ENCODE measurements at regions not wholly inside any gene's neighbourhood (a gene's known extent, or its start where the extent isn't known, plus 50 kb on each side); places are given as distances from the start of the nearest gene placed in this dataset.

DNA sequence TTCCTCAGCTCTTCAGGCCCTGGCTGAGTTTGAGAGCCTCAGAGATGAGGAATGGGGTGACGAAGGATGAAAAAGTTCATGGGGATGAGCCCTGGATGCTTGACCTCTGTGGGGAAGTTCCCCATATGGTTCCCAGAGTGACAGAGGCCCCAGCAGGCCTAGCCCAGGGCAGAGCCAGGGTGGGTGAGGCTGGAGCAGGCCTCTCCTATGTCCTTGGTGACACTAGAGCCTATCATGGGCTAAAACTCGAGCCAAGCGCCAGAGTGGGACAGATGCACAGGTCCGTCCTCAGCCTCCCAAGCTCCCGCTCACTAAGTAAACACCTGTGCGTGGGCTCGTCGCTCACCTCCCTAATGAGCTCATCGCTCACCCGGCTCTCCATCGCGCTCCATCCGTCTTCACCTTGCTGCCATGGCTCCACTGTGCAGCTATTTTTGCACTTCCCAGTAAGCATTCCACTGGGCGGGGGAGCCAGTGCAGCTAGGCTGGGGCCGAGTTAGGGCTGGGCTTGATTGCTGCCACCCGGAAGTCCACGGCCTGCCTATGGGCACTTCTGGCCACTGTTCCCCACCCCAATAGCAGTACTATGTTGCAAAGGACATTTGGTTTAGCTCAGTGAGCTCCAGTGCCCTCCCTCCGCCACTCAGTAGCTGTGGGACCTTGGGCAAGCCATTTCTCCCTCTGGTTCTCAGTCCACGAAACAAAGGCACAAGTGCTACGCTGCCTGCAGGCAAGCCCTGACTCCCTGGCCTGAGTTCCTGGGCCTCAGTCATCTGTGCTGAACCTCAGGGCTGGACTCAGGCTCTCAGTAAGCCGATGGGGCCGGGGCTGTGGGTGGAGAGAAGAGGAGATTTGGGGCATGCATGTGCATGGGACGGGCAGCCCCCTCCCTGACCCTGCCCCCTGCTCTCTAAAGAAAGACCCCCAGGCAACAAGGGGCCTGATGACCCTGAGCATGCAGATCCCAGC, 117.3 kb upstream of the PCBD1 start:
- Histone ChIP-seq H3K9ac (no peak overlapping the region), H3K4me3 (ENCODE audit: low read depth in 2 of 2, low read length in 1 of 2) (no peak overlapping the region), H3K27ac (ENCODE audit: low read depth in 2 of 2, low read length in 1 of 2) (no peak overlapping the region), H4K20me1 (ENCODE audit: insufficient read depth) (no peaks in the 10 kb centered on the region), H3K36me3 (replicated peaks in 1 of 2; ENCODE audit: control insufficient read depth in 1 of 2, insufficient read depth in 2 of 2, low read length in 1 of 2) (no peaks in the 10 kb centered on the region), H3K27me3 (ENCODE audit: insufficient read depth) (no peaks in the 10 kb centered on the region; the same call in 1 of the 2 replicates), H3K4me1 (ENCODE audit: control insufficient read depth in 1 of 2, insufficient read depth in 2 of 2, low read depth in 1 of 2, low read length in 1 of 2) (no peaks in the 10 kb centered on the region; a peak in 1 of 4 replicates), H3K4me2 (no peak overlapping the region), H3K79me2 (ENCODE audit: insufficient read depth) (no peaks in the 10 kb centered on the region), H3K9me2 (no peaks in the 10 kb centered on the region), H2AFZ (ENCODE audit: low read depth) (no peak overlapping the region), H3F3A (replicated peaks; ENCODE audit: insufficient read depth) (no peaks in the 10 kb centered on the region), H3K9me3 (no peaks in the 10 kb centered on the region)
- no peak for DNase-seq
- CTCF ChIA-PET = interaction anchor here (0.6 to 1.6 kb wide), 7 partner anchors 13 to 203 kb away, joined by 3 to 4 read pairs (median 3); no protein-coding TSS in a partner anchor
- POLR2A ChIA-PET = no interaction called here
- 63% methylated on average over 19 of the region's 23 CpGs for WGBS (ENCODE audit: low lambda C conversion rate)
- TF ChIP-seq MEF2A (IDR thresholded peaks at IDR 0.05; ENCODE audit: borderline replicate concordance, low read depth) (no peak), GATA2 (CRISPR knock-in tag; IDR thresholded peaks at IDR 0.05) (no peak), TEAD4 (IDR thresholded peaks at IDR 0.05; ENCODE audit: borderline replicate concordance, insufficient read depth) (no peak), NRF1 (IDR thresholded peaks at IDR 0.05; ENCODE audit: low read depth, low read length) (no peak), TAF1 (IDR thresholded peaks at IDR 0.05; ENCODE audit: borderline replicate concordance, low read depth, low read length) (no peak), ELF1 (IDR thresholded peaks at IDR 0.05) (no peak), RAD21 (IDR thresholded peaks at IDR 0.05; ENCODE audit: low read length) (no peak)
- TF ChIP-seq, protein P1, sequence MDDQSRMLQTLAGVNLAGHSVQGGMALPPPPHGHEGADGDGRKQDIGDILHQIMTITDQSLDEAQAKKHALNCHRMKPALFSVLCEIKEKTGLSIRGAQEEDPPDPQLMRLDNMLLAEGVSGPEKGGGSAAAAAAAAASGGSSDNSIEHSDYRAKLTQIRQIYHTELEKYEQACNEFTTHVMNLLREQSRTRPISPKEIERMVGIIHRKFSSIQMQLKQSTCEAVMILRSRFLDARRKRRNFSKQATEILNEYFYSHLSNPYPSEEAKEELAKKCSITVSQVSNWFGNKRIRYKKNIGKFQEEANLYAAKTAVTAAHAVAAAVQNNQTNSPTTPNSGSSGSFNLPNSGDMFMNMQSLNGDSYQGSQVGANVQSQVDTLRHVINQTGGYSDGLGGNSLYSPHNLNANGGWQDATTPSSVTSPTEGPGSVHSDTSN (IDR thresholded peaks at IDR 0.05) = no peak
- TF ChIP-seq, protein P2, sequence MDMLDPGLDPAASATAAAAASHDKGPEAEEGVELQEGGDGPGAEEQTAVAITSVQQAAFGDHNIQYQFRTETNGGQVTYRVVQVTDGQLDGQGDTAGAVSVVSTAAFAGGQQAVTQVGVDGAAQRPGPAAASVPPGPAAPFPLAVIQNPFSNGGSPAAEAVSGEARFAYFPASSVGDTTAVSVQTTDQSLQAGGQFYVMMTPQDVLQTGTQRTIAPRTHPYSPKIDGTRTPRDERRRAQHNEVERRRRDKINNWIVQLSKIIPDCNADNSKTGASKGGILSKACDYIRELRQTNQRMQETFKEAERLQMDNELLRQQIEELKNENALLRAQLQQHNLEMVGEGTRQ (IDR thresholded peaks at IDR 0.05; ENCODE audit: borderline replicate concordance, low read depth, low read length) = no peak
- TF ChIP-seq, protein P3, sequence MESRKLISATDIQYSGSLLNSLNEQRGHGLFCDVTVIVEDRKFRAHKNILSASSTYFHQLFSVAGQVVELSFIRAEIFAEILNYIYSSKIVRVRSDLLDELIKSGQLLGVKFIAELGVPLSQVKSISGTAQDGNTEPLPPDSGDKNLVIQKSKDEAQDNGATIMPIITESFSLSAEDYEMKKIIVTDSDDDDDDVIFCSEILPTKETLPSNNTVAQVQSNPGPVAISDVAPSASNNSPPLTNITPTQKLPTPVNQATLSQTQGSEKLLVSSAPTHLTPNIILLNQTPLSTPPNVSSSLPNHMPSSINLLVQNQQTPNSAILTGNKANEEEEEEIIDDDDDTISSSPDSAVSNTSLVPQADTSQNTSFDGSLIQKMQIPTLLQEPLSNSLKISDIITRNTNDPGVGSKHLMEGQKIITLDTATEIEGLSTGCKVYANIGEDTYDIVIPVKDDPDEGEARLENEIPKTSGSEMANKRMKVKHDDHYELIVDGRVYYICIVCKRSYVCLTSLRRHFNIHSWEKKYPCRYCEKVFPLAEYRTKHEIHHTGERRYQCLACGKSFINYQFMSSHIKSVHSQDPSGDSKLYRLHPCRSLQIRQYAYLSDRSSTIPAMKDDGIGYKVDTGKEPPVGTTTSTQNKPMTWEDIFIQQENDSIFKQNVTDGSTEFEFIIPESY (IDR thresholded peaks at IDR 0.05; ENCODE audit: borderline replicate concordance, low read depth) = no peak
- TF ChIP-seq, protein P4, sequence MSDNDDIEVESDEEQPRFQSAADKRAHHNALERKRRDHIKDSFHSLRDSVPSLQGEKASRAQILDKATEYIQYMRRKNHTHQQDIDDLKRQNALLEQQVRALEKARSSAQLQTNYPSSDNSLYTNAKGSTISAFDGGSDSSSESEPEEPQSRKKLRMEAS (IDR thresholded peaks at IDR 0.05; ENCODE audit: low read depth) = no peak
- TF ChIP-seq, protein P5, sequence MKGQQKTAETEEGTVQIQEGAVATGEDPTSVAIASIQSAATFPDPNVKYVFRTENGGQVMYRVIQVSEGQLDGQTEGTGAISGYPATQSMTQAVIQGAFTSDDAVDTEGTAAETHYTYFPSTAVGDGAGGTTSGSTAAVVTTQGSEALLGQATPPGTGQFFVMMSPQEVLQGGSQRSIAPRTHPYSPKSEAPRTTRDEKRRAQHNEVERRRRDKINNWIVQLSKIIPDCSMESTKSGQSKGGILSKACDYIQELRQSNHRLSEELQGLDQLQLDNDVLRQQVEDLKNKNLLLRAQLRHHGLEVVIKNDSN (IDR thresholded peaks at IDR 0.05; ENCODE audit: borderline replicate concordance, low read depth) = no peak
